ENCODE measurements at regions not wholly inside any gene's neighbourhood (a gene's known extent, or its start where the extent isn't known, plus 50 kb on each side); places are given as distances from the start of the nearest gene placed in this dataset.
A peak's percentile ranks its signal among the peaks of the same experiment; 100 is the strongest.
"Not testable (repeated sequence)": the region's sequence is repeated elsewhere in the genome, so short reads cannot be mapped to it uniquely, and the experiment has no call there.

GRCh38 chr11:12585861-12586260 lies 88.4 kb upstream of the TEAD1 start:
- no peak for DNase-seq

DNA sequence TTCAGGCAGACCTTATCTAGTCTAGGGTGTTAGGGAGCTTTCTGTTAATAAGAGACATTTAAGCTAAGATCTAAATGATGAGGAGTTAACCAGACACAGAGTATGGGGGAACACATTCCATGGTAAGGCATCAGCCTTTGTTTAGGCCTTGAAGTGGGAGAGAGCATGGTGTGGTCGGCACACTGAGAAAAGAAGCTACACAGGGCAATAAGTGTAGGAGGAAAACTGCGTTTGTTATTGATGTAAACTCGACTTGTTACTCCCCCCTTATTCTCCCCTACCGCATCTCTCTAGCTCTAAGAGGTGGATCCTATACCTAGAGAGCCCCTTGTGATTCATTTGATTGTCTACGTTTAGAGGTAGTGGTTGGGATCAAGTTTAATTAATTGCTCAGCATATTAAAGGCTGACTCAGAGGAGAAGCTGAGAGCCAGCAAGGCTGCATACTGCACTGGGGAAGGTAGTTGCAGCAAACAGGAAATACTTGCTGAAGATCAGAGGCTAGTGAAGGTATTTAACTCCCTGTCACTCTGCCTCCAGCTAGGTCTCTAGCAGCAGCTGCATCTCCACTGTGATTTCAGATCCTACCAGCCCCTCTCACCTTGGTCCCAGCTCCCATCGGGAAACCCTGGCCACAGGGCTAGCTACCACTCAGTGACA lies 86.8 kb upstream of the TEAD1 start:
- DNase-seq = no peak

GRCh38 chr11:12591706-12592105 lies 82.5 kb upstream of the TEAD1 start:
- DNase-seq = no peak

GRCh38 chr11:12592283-12592682 lies 81.9 kb upstream of the TEAD1 start:
- no peak for DNase-seq

- not testable (repeated sequence) for DNase-seq
Observed at GRCh38 chr11:12595089-12595847, 79.0 kb upstream of the TEAD1 start.

GRCh38 chr11:12598330-12599256 lies 75.6 kb upstream of the TEAD1 start:
- no peak for DNase-seq

DNA sequence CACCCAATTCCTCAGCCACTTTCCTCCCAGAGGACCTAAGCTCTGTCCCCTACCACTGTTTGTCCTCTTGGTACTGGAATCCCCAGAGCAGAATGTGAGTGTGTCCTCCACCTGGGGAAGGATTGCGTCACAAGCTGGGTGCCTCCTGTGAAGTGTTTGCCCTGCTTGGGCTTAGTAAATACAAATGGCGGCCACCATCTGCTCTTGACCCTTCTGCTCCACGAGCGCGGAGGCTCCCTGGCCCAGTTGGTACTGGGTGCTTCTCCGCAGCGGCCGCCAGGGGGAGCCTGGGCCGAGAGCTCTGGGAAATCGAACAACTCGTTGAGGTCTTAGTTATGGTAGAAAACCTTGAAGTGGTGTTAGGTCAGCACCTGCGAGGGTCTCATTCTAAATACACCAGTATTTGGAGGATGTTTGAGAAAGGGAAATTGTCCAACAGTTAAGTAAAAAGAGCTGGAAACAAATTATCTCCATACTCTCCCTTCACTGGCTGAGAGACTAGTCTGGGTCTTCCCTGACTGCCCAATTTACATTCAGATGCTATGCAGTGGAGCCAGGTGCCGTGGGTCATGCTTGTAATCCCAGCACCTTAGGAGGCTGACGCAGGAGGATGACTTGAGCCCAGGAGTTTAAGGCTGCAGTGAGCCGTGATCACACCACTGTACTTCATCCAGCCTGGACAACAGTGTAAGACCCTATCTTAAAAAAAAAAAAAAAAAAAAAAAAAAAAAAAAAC lies 74.6 kb upstream of the TEAD1 start:
- peak; percentile 5 for DNase-seq

DNA sequence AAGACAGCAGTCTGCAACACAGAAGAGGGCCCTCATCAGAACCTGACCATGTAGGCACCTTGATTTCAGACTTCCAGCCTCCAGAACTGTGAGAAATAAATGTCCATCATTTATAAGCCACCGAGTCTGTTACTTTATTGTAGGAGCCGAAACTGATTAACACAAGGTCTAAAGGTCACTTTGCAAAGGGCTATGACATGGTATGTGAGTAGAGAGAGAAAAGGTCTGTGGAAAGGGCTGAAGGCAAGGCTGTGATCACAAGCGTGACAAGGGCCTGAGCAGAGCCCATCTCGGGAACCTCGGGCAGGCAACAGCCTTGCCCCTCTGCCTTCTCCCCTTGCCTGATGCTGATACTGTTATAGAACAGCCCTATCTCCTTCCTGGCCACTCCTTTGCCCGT lies 73.4 kb upstream of the TEAD1 start:
- DNase-seq = no peak

GRCh38 chr11:12602421-12602820 lies 71.8 kb upstream of the TEAD1 start:
- no peak for DNase-seq

- DNase-seq = no peak
Observed at GRCh38 chr11:12603143-12604088, 70.8 kb upstream of the TEAD1 start.

DNA sequence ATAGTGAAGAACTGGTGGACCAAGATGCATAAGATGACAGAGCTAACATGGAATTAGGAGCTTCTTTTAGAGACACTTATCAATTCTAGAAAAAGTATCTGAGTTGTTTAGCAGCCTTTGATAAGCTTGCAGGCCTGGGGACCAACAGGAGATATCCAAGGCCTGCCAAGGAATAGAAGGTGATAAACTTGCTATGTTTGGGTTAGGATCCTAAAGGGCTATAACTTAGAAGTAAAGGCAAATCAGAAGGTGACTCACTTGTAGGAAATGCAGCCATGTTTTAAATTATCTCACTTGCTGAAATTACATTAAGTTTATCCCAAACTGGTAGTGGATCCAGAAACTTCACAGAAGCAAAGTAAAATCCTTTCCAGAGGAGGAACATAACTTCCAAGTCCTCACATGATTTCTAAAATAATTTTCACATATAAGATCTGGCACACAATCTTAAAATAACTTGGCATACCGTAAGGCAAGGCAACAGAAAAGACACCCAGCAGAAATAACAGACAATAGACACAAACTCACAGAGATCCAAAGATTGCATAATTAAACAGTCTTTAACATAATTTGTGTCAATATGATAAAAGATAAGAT lies 69.6 kb upstream of the TEAD1 start:
- DNase-seq = no peak

GRCh38 chr11:12606597-12606996 lies 67.6 kb upstream of the TEAD1 start:
- no peak for DNase-seq

- not testable (repeated sequence) for DNase-seq
Observed at GRCh38 chr11:12608678-12609077, 65.5 kb upstream of the TEAD1 start.

DNA sequence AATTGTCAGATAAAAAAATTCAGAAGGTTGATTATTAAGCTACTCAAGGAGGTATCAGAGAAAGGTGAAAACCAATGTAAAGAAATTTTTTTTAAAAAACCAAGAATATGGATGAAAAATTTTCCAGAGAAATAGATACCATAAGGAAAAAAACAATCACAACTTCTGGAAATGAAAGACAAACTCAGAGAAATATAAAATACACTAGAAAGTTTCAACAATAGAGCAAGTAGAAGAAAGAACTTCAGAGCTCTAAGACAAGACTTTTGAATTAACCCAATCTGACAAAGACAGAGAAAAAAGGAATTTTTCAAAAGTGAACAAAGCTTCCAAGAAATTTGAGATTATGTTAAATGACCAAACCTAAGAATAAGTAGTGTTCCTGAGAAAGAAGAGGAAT lies 62.9 kb upstream of the TEAD1 start:
- DNase-seq = no peak

DNA sequence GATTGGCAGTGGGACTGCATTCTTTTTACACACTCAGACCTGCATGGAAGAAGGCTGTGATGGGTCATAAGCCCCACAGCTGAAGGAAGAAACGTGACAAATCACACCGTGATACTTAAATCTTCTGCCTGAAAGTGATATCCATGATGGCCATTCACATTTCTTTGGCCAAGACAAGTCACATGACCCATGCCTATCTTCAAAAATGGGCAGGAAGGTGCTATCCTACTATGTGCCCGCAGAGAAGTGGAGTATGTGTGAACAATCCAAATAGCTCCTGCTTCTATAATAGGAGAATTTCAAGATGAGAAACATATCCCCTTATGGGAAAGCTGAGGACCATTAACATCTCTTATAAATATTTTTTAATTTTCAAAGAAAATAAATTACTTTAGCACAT lies 56.6 kb upstream of the TEAD1 start:
- DNase-seq = no peak

DNA sequence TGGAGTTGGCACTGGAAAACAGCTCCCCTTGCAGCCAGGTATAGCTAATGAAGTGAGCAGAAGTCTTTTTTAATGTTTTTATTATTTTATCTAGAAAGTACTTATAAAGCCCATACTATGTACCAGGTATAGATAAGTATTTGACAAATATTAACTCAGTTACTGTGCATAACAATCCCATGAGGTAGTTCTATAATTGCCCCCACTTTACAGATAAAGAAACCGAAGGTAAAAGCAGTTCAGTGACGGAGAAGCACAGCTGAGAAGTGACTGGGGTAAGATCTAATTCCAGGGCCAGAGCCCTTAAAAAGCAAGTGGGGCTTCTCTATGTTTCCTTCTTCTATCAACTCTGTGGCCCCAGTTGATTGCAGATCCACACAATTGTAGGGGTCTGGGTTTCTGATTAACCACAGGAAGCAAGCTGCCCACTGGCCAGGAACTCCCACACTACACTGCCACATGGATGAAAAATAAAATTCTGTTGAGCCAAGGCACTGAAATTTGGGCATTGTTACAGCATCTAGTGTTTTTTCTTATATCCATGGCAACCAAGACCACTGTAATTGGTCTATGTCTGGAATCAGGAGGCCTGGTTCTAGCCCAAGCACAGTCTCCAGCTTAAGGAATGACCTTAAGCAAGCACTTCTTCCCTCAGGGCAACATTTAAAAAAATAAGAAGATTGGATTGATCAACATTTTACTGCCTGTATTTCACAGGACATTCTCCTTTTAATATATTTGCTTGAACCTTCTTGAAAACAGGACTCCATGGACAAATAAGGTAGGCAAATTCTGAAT lies 55.3 kb upstream of the TEAD1 start:
- DNase-seq = no peak

DNA sequence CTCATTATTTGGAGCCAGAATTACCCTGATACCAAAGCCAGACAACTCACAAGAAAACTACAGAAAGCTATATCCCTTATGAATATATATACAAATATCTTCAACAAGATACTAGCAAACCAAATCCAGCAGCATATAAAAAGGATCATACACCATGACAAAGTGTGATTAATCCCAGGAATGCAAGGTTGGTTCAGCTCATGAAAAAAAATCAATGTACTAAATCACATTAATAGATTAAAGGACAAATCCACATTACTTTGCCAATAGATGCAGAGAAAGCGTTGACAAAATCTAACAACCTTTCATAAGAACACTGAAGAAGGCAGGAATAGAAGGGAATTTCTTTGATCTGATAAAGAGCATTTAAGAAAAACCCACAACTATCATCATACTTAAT lies 50.4 kb upstream of the TEAD1 start:
- no peak for DNase-seq
